ENCODE measurements at regions not wholly inside any gene's neighbourhood (a gene's known extent, or its start where the extent isn't known, plus 50 kb on each side); places are given as distances from the start of the nearest gene placed in this dataset.

DNA sequence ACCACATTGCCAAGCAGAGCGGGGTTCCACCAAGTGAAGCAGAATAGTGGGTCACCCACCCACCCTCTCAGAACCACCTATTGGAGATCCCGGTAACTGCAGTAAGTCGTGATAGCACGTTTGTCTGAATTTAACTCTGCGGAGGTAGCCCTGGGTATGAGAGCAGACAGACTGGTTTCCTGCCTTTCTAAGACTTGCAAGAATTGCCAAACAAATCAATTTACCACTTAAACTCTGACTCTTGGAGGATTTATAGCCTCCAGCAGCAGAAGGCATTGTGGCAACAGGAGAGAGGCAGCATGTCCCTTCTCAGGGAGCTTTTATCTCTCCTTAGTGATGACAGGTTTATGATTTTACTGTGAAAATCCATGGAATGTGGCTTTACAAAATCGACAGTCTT, 287.9 kb upstream of the FMN2 start:
- H3K27ac ChIP-seq (replicated peaks): no peak overlapping the region
- no peak for DNase-seq (ENCODE audit: low read depth in 1 of 2, low spot score in 1 of 2)
- H3K27me3 ChIP-seq (ENCODE audit: insufficient read depth, poor library complexity, severe bottlenecking): no peaks in the 10 kb centered on the region
- TF ChIP-seq POLR2AphosphoS5 (IDR thresholded peaks at IDR 0.05; ENCODE audit: low read depth): no peak
- TF ChIP-seq, protein P1, sequence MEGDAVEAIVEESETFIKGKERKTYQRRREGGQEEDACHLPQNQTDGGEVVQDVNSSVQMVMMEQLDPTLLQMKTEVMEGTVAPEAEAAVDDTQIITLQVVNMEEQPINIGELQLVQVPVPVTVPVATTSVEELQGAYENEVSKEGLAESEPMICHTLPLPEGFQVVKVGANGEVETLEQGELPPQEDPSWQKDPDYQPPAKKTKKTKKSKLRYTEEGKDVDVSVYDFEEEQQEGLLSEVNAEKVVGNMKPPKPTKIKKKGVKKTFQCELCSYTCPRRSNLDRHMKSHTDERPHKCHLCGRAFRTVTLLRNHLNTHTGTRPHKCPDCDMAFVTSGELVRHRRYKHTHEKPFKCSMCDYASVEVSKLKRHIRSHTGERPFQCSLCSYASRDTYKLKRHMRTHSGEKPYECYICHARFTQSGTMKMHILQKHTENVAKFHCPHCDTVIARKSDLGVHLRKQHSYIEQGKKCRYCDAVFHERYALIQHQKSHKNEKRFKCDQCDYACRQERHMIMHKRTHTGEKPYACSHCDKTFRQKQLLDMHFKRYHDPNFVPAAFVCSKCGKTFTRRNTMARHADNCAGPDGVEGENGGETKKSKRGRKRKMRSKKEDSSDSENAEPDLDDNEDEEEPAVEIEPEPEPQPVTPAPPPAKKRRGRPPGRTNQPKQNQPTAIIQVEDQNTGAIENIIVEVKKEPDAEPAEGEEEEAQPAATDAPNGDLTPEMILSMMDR (IDR thresholded peaks at IDR 0.05; ENCODE audit: insufficient read depth, low read length): no peak
- TF ChIP-seq SPI1 (IDR thresholded peaks at IDR 0.05; ENCODE audit: borderline replicate concordance, low read depth): no peak
- TF ChIP-seq, protein P2, sequence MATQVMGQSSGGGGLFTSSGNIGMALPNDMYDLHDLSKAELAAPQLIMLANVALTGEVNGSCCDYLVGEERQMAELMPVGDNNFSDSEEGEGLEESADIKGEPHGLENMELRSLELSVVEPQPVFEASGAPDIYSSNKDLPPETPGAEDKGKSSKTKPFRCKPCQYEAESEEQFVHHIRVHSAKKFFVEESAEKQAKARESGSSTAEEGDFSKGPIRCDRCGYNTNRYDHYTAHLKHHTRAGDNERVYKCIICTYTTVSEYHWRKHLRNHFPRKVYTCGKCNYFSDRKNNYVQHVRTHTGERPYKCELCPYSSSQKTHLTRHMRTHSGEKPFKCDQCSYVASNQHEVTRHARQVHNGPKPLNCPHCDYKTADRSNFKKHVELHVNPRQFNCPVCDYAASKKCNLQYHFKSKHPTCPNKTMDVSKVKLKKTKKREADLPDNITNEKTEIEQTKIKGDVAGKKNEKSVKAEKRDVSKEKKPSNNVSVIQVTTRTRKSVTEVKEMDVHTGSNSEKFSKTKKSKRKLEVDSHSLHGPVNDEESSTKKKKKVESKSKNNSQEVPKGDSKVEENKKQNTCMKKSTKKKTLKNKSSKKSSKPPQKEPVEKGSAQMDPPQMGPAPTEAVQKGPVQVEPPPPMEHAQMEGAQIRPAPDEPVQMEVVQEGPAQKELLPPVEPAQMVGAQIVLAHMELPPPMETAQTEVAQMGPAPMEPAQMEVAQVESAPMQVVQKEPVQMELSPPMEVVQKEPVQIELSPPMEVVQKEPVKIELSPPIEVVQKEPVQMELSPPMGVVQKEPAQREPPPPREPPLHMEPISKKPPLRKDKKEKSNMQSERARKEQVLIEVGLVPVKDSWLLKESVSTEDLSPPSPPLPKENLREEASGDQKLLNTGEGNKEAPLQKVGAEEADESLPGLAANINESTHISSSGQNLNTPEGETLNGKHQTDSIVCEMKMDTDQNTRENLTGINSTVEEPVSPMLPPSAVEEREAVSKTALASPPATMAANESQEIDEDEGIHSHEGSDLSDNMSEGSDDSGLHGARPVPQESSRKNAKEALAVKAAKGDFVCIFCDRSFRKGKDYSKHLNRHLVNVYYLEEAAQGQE (IDR thresholded peaks at IDR 0.05; ENCODE audit: insufficient replicate concordance, low read depth): no peak
- no peak overlapping the region for H3K4me3 ChIP-seq (replicated peaks; ENCODE audit: insufficient read depth, low read length)

DNA sequence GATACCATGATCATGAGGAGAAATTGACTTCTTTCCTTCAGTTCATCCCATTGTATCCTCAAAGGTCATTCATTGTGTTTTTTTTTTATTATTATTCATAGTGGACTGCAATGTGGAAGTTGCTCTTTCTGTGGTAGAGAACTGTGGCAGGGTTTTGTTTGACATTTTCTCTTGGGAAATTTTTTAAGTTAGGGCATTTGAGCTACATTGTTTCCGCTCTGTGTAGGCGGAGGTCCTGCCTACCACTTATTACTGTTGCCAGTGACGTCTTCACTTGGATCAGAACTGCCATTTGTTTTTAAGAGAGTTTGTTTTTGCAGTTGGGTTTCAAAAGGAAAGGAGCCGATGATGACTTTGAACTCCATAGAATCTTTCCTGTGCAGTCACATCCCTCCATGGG, 287.4 kb upstream of the FMN2 start:
- DNase-seq (ENCODE audit: low read depth in 1 of 2, low spot score in 1 of 2): no peak
- Histone ChIP-seq H3K27ac (replicated peaks) (no peak overlapping the region), H3K4me3 (replicated peaks; ENCODE audit: insufficient read depth, low read length) (no peak overlapping the region), H3K27me3 (ENCODE audit: insufficient read depth, poor library complexity, severe bottlenecking) (no peaks in the 10 kb centered on the region)
- TF ChIP-seq SPI1 (IDR thresholded peaks at IDR 0.05; ENCODE audit: borderline replicate concordance, low read depth): no peak
- TF ChIP-seq GABPA (IDR thresholded peaks at IDR 0.05; ENCODE audit: low read depth): no peak
- TF ChIP-seq, protein P2 (IDR thresholded peaks at IDR 0.05; ENCODE audit: insufficient replicate concordance, low read depth): no peak
- TF ChIP-seq, protein P1 (IDR thresholded peaks at IDR 0.05; ENCODE audit: insufficient read depth, low read length): no peak
- no peak for TF ChIP-seq POLR2AphosphoS5 (IDR thresholded peaks at IDR 0.05; ENCODE audit: low read depth)

DNA sequence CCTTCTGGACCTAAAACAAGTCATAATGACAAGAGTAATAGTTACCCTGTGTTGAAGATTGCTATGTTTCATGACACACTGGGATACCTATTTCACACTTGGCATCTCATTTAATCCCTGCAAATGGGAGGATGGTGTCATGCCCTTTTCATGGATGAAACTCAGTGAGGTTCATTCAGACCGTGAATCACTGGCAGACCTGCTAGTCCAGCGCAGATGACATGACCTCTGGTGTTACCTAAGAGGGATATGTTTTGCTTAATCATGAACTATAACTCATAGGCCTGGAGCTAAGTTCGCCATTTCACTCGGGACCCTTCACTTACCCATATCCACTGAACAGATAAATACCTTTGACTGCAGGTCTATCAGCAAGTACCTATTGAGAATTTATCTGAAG, 286.6 kb upstream of the FMN2 start:
- no peak overlapping the region for H3K4me3 ChIP-seq (replicated peaks; ENCODE audit: insufficient read depth, low read length)
- DNase-seq (ENCODE audit: low read depth in 1 of 2, low spot score in 1 of 2): no peak
- H3K27ac ChIP-seq (replicated peaks): no peak overlapping the region
- no peaks in the 10 kb centered on the region for H3K27me3 ChIP-seq (ENCODE audit: insufficient read depth, poor library complexity, severe bottlenecking)
- no peak for TF ChIP-seq GABPA (IDR thresholded peaks at IDR 0.05; ENCODE audit: low read depth)
- TF ChIP-seq, protein P2 (IDR thresholded peaks at IDR 0.05; ENCODE audit: insufficient replicate concordance, low read depth): no peak
- TF ChIP-seq SPI1 (IDR thresholded peaks at IDR 0.05; ENCODE audit: borderline replicate concordance, low read depth): no peak
- TF ChIP-seq, protein P1 (IDR thresholded peaks at IDR 0.05; ENCODE audit: insufficient read depth, low read length): no peak
- TF ChIP-seq POLR2AphosphoS5 (IDR thresholded peaks at IDR 0.05; ENCODE audit: low read depth): no peak
